Nephron progenitor cell (in vitro differentiated cells): ENCODE measurements at regions not wholly inside any gene's neighbourhood (a gene's known extent, or its start where the extent isn't known, plus 50 kb on each side); places are given as distances from the start of the nearest gene placed in this dataset.

Source experiments
- DNase-seq: peaks from one replicate; pipeline ENCODE4 v3.0.0; 2021
- H3K27ac Mint-ChIP-seq: 2 replicates; pipeline ENCODE4 v1.8.0; 2021; ENCODE audit warnings: mild to moderate bottlenecking, moderate library complexity, mixed read lengths
- H3K27me3 Mint-ChIP-seq: 2 replicates; pipeline ENCODE4 v1.8.0; 2021; ENCODE audit warnings: mild to moderate bottlenecking, low read depth, mixed read lengths; ENCODE audit not compliant: poor library complexity
- H3K36me3 Mint-ChIP-seq: 2 replicates; pipeline ENCODE4 v1.8.0; 2021; ENCODE audit warnings: low read depth, mixed read lengths
- H3K4me1 Mint-ChIP-seq: 2 replicates; pipeline ENCODE4 v1.8.0; 2021; ENCODE audit warnings: mixed read lengths
- H3K4me3 Mint-ChIP-seq: 2 replicates; pipeline ENCODE4 v1.8.0; 2021; ENCODE audit warnings: mild to moderate bottlenecking, moderate library complexity, mixed read lengths
- H3K9me3 Mint-ChIP-seq: 2 replicates; pipeline ENCODE4 v1.8.0; 2021; ENCODE audit warnings: mild to moderate bottlenecking, moderate library complexity, mixed read lengths
- TF ChIP-seq, protein P1 (sequence below): fragments of 200-600 bp; sonication (generic); IDR thresholded peaks from 2 replicates; pipeline ENCODE4 v1.5.0; 2021; ENCODE audit warnings: antibody characterized with exemption

DNA sequence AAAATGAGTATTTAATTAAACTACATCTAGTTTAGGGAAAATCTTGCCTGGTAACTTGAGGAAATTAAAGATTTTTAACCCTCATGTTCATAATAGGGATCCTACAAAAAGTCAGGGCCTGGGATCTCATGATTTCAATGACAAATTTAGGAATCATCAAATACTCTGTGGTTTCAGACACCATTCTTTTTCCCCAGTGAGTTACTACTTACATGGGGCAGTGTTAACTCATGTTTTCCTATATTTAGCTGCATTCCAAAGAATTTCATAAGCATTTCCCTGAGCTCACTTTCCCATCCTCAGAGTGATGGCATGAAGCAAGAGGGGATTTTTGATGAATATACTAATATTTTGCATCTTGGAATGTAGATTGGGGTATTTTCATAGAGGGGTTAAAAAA, 321.7 kb downstream of the CENPW start:
- no peak for DNase-seq
- no peaks in the 10 kb centered on the region for H3K4me1 Mint-ChIP-seq
- no peak overlapping the region for H3K27ac Mint-ChIP-seq
- H3K27me3 Mint-ChIP-seq = no peaks in the 10 kb centered on the region
- TF ChIP-seq, protein P1, sequence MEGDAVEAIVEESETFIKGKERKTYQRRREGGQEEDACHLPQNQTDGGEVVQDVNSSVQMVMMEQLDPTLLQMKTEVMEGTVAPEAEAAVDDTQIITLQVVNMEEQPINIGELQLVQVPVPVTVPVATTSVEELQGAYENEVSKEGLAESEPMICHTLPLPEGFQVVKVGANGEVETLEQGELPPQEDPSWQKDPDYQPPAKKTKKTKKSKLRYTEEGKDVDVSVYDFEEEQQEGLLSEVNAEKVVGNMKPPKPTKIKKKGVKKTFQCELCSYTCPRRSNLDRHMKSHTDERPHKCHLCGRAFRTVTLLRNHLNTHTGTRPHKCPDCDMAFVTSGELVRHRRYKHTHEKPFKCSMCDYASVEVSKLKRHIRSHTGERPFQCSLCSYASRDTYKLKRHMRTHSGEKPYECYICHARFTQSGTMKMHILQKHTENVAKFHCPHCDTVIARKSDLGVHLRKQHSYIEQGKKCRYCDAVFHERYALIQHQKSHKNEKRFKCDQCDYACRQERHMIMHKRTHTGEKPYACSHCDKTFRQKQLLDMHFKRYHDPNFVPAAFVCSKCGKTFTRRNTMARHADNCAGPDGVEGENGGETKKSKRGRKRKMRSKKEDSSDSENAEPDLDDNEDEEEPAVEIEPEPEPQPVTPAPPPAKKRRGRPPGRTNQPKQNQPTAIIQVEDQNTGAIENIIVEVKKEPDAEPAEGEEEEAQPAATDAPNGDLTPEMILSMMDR = no peak
- H3K36me3 Mint-ChIP-seq = no peaks in the 10 kb centered on the region
- no peak overlapping the region for H3K4me3 Mint-ChIP-seq
- H3K9me3 Mint-ChIP-seq = no peaks in the 10 kb centered on the region

DNA sequence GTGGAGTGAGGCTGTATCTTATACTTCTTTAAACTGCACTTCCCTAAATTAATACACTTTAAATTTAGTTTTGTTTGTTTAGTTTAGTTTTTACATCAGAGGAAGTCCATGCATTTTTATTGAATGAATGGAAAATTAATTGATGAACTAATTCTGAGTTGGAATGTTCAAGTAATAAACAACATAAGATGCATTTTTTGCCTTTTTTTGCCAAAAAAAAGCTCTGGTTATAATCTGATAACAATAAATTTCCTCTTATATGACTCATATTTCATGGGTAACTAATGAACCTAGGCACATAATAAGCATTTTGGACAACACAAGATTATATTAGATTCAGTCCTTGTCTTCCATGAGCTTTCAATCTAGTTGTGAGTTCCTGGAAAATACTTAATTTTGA, 323.1 kb downstream of the CENPW start:
- H3K4me1 Mint-ChIP-seq = no peaks in the 10 kb centered on the region
- DNase-seq = no peak
- H3K9me3 Mint-ChIP-seq = no peaks in the 10 kb centered on the region
- H3K36me3 Mint-ChIP-seq = no peaks in the 10 kb centered on the region
- H3K27me3 Mint-ChIP-seq = no peaks in the 10 kb centered on the region
- H3K27ac Mint-ChIP-seq = no peak overlapping the region
- TF ChIP-seq, protein P1 = no peak
- no peak overlapping the region for H3K4me3 Mint-ChIP-seq

DNA sequence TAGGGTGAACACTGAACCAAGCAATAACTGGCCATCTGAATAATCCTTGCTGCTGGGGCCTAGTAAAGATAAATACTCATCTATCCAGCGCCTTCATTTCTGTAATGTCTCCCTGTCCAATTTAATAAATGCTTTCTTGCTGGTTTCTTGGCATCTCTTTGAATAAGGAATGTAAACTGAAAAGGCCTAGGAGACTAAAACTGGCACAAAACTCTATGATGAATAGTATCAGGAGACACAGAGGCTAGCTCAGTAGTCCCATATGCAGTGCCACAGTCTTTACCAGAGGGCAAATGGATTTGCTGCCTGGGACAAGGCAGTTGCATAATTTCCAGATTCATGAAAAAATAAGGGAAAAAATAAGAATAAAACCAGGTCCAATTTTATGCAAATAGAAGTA, 324.4 kb downstream of the CENPW start:
- Mint-ChIP-seq H3K27ac (no peak overlapping the region), H3K4me1 (no peaks in the 10 kb centered on the region)

DNA sequence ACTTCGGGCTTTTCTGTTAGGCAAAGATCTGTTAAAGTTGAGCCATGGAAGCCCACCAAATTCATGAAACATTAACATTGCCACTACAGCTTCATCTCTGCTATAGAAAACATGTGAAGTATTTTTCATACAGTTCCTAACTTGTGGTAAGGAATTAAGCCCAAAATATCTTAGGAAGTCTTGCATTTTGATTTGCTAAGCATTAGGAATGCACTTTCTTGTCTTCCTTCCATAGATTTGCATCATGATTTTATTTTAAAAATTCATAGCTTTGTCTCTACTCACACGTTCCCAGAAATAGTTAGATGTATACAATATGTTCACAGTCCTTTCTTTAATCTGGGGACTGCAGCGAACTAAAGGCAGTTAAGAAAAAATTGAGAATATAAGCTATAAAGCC, 325.6 kb downstream of the CENPW start:
- no peak overlapping the region for H3K27ac Mint-ChIP-seq
- no peak overlapping the region for H3K4me3 Mint-ChIP-seq
- DNase-seq = no peak
- TF ChIP-seq, protein P1 = no peak
- H3K9me3 Mint-ChIP-seq = peaks cover 7% of the 10 kb centered on the region
- H3K36me3 Mint-ChIP-seq = no peaks in the 10 kb centered on the region
- no peaks in the 10 kb centered on the region for H3K27me3 Mint-ChIP-seq
- no peaks in the 10 kb centered on the region for H3K4me1 Mint-ChIP-seq

More for the DNA sequence above, 324.4 kb downstream of the CENPW start:
- TF ChIP-seq, protein P1 = no peak
- Mint-ChIP-seq H3K9me3 (no peaks in the 10 kb centered on the region), H3K4me3 (no peak overlapping the region), H3K27me3 (no peaks in the 10 kb centered on the region), H3K36me3 (no peaks in the 10 kb centered on the region)
- DNase-seq = no peak

DNA sequence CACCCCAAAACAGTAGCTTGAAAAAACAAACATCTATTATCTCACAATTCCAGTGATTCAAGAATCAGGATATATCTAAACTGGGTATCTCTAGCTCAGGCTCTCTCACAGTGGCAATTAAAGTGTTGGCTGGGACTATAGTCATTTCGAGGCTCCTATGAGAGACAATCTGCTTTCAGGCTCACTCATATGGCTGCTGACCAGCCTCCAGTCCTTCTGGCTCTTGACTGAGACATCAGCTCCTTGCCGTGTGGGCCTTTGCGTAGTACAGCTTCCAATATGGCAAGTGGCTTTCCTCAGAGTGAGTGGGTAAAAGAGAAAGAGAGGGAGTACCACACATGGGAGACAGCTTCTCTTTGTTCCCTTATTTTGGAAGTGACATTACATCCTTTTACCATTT, 327.2 kb downstream of the CENPW start:
- Mint-ChIP-seq H3K36me3 (peaks cover 5% of the 10 kb centered on the region), H3K4me3 (no peak overlapping the region), H3K9me3 (peaks cover 15% of the 10 kb centered on the region), H3K4me1 (no peaks in the 10 kb centered on the region), H3K27ac (no peak overlapping the region), H3K27me3 (no peaks in the 10 kb centered on the region)
- DNase-seq = no peak
- TF ChIP-seq, protein P1 = no peak

DNA sequence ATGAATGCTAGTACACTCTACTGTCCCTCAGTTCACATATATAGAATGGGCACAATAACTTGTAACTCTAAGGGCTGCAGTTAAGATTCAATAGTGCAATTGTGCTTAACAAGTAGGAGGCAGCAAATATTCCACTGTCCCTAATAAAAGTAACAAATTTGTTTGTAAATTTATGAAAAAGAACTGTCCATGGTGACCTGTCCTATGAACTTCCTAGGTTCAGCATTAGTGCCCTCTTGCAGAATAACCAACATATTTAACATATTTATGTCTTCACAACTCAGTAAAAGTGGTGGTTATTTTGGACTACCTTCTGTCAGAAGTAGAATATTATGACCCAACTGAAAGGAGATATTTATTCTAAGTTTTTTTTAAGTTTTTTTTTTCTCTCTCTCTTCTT, 327.8 kb downstream of the CENPW start:
- H3K9me3 Mint-ChIP-seq = peaks cover 21% of the 10 kb centered on the region
- no peaks in the 10 kb centered on the region for H3K4me1 Mint-ChIP-seq
- TF ChIP-seq, protein P1 = no peak
- no peak overlapping the region for H3K27ac Mint-ChIP-seq
- no peak overlapping the region for H3K4me3 Mint-ChIP-seq
- H3K27me3 Mint-ChIP-seq = no peaks in the 10 kb centered on the region
- H3K36me3 Mint-ChIP-seq = peaks cover 11% of the 10 kb centered on the region
- DNase-seq = no peak
